H1 (cell line): ENCODE measurements at regions not wholly inside any gene's neighbourhood (a gene's known extent, or its start where the extent isn't known, plus 50 kb on each side); places are given as distances from the start of the nearest gene placed in this dataset.

Experiments used
- ATF3 ChIP-seq: IDR thresholded peaks from 2 replicates; pipeline ENCODE4 v1.6.1; 2011; ENCODE audit warnings: low read depth, mild to moderate bottlenecking, low read length; ENCODE audit not compliant: insufficient read depth
- BCL11A ChIP-seq, 2 experiments: IDR thresholded peaks; one replicate each; pipeline ENCODE4 v1.6.1; 2011; ENCODE audit warnings: low read depth in 2 of 2, low read length in 2 of 2, mild to moderate bottlenecking in 2 of 2
- CTCF ChIP-seq, 3 experiments: IDR thresholded peaks; 1 replicate in 2 of 3; 2 replicates in 1 of 3; pipeline versions ENCODE4 v1.5.1 to v1.6.1; 2011; ENCODE audit warnings: low read length in 3 of 3, mild to moderate bottlenecking in 3 of 3, inconsistent platforms in 2 of 3, low read depth in 1 of 3, moderate library complexity in 1 of 3; ENCODE audit not compliant: insufficient read depth in 1 of 3; ENCODE audit errors: control extremely low read depth in 1 of 3
- POU5F1 ChIP-seq: IDR thresholded peaks from 2 replicates; pipeline ENCODE4 v1.6.1; 2011; ENCODE audit warnings: low read depth, mild to moderate bottlenecking, low read length, moderate library complexity
- RAD21 ChIP-seq, 2 experiments: IDR thresholded peaks in 1 of 2; conservative IDR thresholded peaks in 1 of 2; 2 replicates each; pipeline ENCODE4 v1.6.1; 2011; ENCODE audit warnings: low read depth in 2 of 2, low read length in 2 of 2, improper control_type of control experiment in 1 of 2, inconsistent platforms in 1 of 2, mild to moderate bottlenecking in 1 of 2, moderate library complexity in 1 of 2
- TBP ChIP-seq: IDR thresholded peaks from 2 replicates; pipeline ENCODE4 v1.6.1; 2011; ENCODE audit warnings: low read depth, low read length, improper control_type of control experiment
- USF2 ChIP-seq: IDR thresholded peaks from 2 replicates; pipeline ENCODE4 v1.6.1; 2011; ENCODE audit warnings: low read length, improper control_type of control experiment

- TF ChIP-seq USF2: 0 out of 2 replicates have a peak, but pooled peaks have one; percentile 1
- TF ChIP-seq RAD21 (IDR thresholded peaks at IDR 0.05 in 1 of 2, conservative IDR thresholded peaks at IDR 0.05 in 1 of 2; ENCODE audit: low read depth in 2 of 2, low read length in 2 of 2): peak; percentile 50 to 70
- no peak for TF ChIP-seq ATF3
- peak; percentile 57 to 73 (median 67) for TF ChIP-seq CTCF (IDR thresholded peaks at IDR 0.05; ENCODE audit: control extremely low read depth in 1 of 3, insufficient read depth in 1 of 3, low read depth in 1 of 3, low read length in 3 of 3)
- TF ChIP-seq TBP: no peak
- no peak for TF ChIP-seq BCL11A (IDR thresholded peaks at IDR 0.05; ENCODE audit: low read depth in 2 of 2, low read length in 2 of 2)
- no peak for TF ChIP-seq POU5F1
Measured at GRCh38 chr6:165848086-165848426, 185.0 kb upstream of the PDE10A start (continued).
